GM23338 (cell line): ENCODE measurements at regions not wholly inside any gene's neighbourhood (a gene's known extent, or its start where the extent isn't known, plus 50 kb on each side); places are given as distances from the start of the nearest gene placed in this dataset.

Experiments
- ATAC-seq: fragments of 200-7000 bp; cut with Tn5 transposase; 3 replicates; pipeline ENCODE4 v1.9.1; 2020
- DNase-seq: peaks from one replicate; pipeline ENCODE4 v3.0.0-alpha.2; 2015; ENCODE audit warnings: low spot score
- H2AFZ ChIP-seq: fragments of 200-600 bp; sonication (generic); 2 replicates; pipeline ENCODE4 v1.8.0; 2016; ENCODE audit warnings: antibody characterized with exemption, mild to moderate bottlenecking, moderate library complexity
- H3F3A ChIP-seq: fragments of 200-600 bp; sonication (generic); replicated peaks from 2 replicates; pipeline ENCODE4 v1.8.0; 2017; ENCODE audit warnings: antibody characterized with exemption, mixed run types, low read depth
- H3K27ac ChIP-seq: fragments of 200-600 bp; sonication (generic); 2 replicates; pipeline ENCODE4 v1.6.1; 2016; ENCODE audit warnings: low read depth
- H3K27me3 ChIP-seq: fragments of 200-600 bp; sonication (generic); 2 replicates; pipeline ENCODE4 v1.8.0; 2016; ENCODE audit warnings: mild to moderate bottlenecking, mixed run types, moderate library complexity; ENCODE audit not compliant: insufficient read depth
- H3K36me3 ChIP-seq: fragments of 200-600 bp; sonication (generic); 2 replicates; pipeline ENCODE4 v1.8.0; 2016; ENCODE audit warnings: mild to moderate bottlenecking; ENCODE audit not compliant: insufficient read depth
- H3K4me1 ChIP-seq: fragments of 200-600 bp; sonication (generic); 2 replicates; pipeline ENCODE4 v1.8.0; 2016; ENCODE audit warnings: mild to moderate bottlenecking, moderate library complexity; ENCODE audit not compliant: insufficient read depth
- H3K4me2 ChIP-seq: fragments of 200-600 bp; sonication (generic); 2 replicates; pipeline ENCODE4 v1.7.1; 2017; ENCODE audit warnings: mixed run types
- H3K4me3 ChIP-seq: fragments of 200-600 bp; sonication (generic); 2 replicates; pipeline ENCODE4 v1.6.1; 2016; ENCODE audit warnings: mixed run types
- H3K79me2 ChIP-seq: fragments of 200-600 bp; sonication (generic); replicated peaks from 2 replicates; pipeline ENCODE4 v1.8.0; 2017; ENCODE audit warnings: mild to moderate bottlenecking; ENCODE audit not compliant: insufficient read depth
- H3K9me2 ChIP-seq: fragments of 200-600 bp; sonication (generic); 2 replicates; pipeline ENCODE4 v1.8.0; 2017; ENCODE audit not compliant: insufficient read depth
- H4K20me1 ChIP-seq: fragments of 200-600 bp; sonication (generic); replicated peaks from 2 replicates; pipeline ENCODE4 v1.8.0; 2017; ENCODE audit warnings: mild to moderate bottlenecking; ENCODE audit not compliant: insufficient read depth
- H3K27ac Mint-ChIP-seq: 2 replicates; pipeline ENCODE4 v1.8.0; 2020; ENCODE audit warnings: inconsistent platforms, mild to moderate bottlenecking, moderate library complexity, mixed read lengths
- H3K27me3 Mint-ChIP-seq: 3 replicates; pipeline ENCODE4 v1.8.0; 2022; ENCODE audit warnings: low read depth, mild to moderate bottlenecking, moderate library complexity, mixed read lengths, inconsistent platforms; ENCODE audit not compliant: insufficient read depth, poor library complexity
- H3K36me3 Mint-ChIP-seq: 3 replicates; pipeline ENCODE4 v1.8.0; 2021; ENCODE audit warnings: low read depth, mild to moderate bottlenecking, inconsistent platforms, moderate library complexity, mixed read lengths
- H3K4me1 Mint-ChIP-seq: 3 replicates; pipeline ENCODE4 v1.8.0; 2020; ENCODE audit warnings: mild to moderate bottlenecking, inconsistent platforms, mixed read lengths
- H3K4me3 Mint-ChIP-seq: 3 replicates; pipeline ENCODE4 v1.8.0; 2021; ENCODE audit warnings: moderate library complexity, mild to moderate bottlenecking, inconsistent platforms, mixed read lengths
- H3K9me3 Mint-ChIP-seq: 3 replicates; pipeline ENCODE4 v1.8.0; 2020; ENCODE audit warnings: moderate library complexity, mild to moderate bottlenecking, inconsistent platforms, mixed read lengths
- CREB1 ChIP-seq: fragments of 250-450 bp; sonication (Bioruptor Pico); IDR thresholded peaks from 2 replicates; pipeline ENCODE4 v1.5.0; 2020; ENCODE audit warnings: low read depth, mild to moderate bottlenecking, moderate library complexity
- CTCF ChIP-seq, 2 experiments: fragments of 200-600 bp in 1 of 2; sonication (generic) in 1 of 2; conservative IDR thresholded peaks; 2 replicates each; pipeline versions ENCODE4 v1.5.1 to v1.6.1; 2016 to 2017; ENCODE audit warnings: antibody characterized with exemption in 2 of 2, low read depth in 2 of 2, mild to moderate bottlenecking in 2 of 2, moderate library complexity in 1 of 2
- ETS1 ChIP-seq: IDR thresholded peaks from 2 replicates; pipeline ENCODE4 v1.6.1; 2016; ENCODE audit warnings: antibody characterized with exemption
- EZH2 ChIP-seq: fragments of 200-600 bp; sonication (generic); IDR thresholded peaks from one replicate; pipeline ENCODE4 v1.8.0; 2017; ENCODE audit warnings: antibody characterized with exemption, mild to moderate bottlenecking, low read depth; ENCODE audit not compliant: unreplicated experiment
- EZH2phosphoT487 ChIP-seq: fragments of 200-600 bp; sonication (generic); IDR thresholded peaks from one replicate; pipeline ENCODE4 v1.8.1; 2018; ENCODE audit warnings: antibody characterized with exemption; ENCODE audit not compliant: unreplicated experiment
- JUNB ChIP-seq: IDR thresholded peaks from one replicate; pipeline ENCODE4 v1.6.1; 2016; ENCODE audit warnings: antibody characterized with exemption; ENCODE audit not compliant: unreplicated experiment
- NANOG ChIP-seq: IDR thresholded peaks from 2 replicates; pipeline ENCODE4 v1.6.1; 2016; ENCODE audit warnings: antibody characterized with exemption, borderline replicate concordance
- POLR2AphosphoS5 ChIP-seq: IDR thresholded peaks from 2 replicates; pipeline ENCODE4 v1.6.1; 2016; ENCODE audit warnings: antibody characterized with exemption, low read depth
- REST ChIP-seq: IDR thresholded peaks from one replicate; pipeline ENCODE4 v1.6.1; 2018; ENCODE audit warnings: antibody characterized with exemption; ENCODE audit not compliant: unreplicated experiment
- STAT1 ChIP-seq: IDR thresholded peaks from one replicate; pipeline ENCODE4 v1.6.1; 2016; ENCODE audit warnings: antibody characterized with exemption; ENCODE audit not compliant: unreplicated experiment
- ZNF114 ChIP-seq: fragments of 250-450 bp; sonication (Bioruptor Pico); IDR thresholded peaks from 2 replicates; pipeline ENCODE4 v1.5.0; 2020; ENCODE audit warnings: mild to moderate bottlenecking, moderate library complexity
- ZNF331 ChIP-seq: fragments of 250-450 bp; sonication (Bioruptor Pico); IDR thresholded peaks from 2 replicates; pipeline ENCODE4 v1.5.0; 2020; ENCODE audit warnings: low read depth, mild to moderate bottlenecking, moderate library complexity

- no peak for TF ChIP-seq POLR2AphosphoS5
- TF ChIP-seq ZNF114 (CRISPR knock-in tag), result no peak
- no peak for TF ChIP-seq REST
- TF ChIP-seq STAT1, result no peak
- no peak for TF ChIP-seq JUNB
Observed at GRCh38 chr3:40817017-40817416, 292.3 kb downstream of the ZNF621 start (continued).

GRCh38 chr3:40821315-40821714 lies 296.6 kb downstream of the ZNF621 start:
- Histone ChIP-seq H3K4me1 (no peaks in the 10 kb centered on the region), H2AFZ (no peak overlapping the region), H3K9me2 (peaks cover 11% of the 10 kb centered on the region; the same call in 1 of the 2 replicates), H3F3A (no peaks in the 10 kb centered on the region), H4K20me1 (no peaks in the 10 kb centered on the region), H3K79me2 (no peaks in the 10 kb centered on the region), H3K36me3 (no peaks in the 10 kb centered on the region), H3K27me3 (no peaks in the 10 kb centered on the region), H3K4me3 (no peak overlapping the region), H3K4me2 (no peak overlapping the region), H3K27ac (no peak overlapping the region)
- ATAC-seq (no peak), DNase-seq (no peak)
- Mint-ChIP-seq H3K27ac (no peak overlapping the region), H3K4me3 (no peak overlapping the region), H3K27me3 (no peaks in the 10 kb centered on the region), H3K4me1 (peaks cover 10% of the 10 kb centered on the region), H3K9me3 (peaks cover 5% of the 10 kb centered on the region; the same call in 1 of the 3 replicates), H3K36me3 (no peaks in the 10 kb centered on the region)
- TF ChIP-seq ZNF331 (CRISPR knock-in tag) (no peak), EZH2phosphoT487 (no peak), ETS1 (no peak), JUNB (no peak), CREB1 (CRISPR knock-in tag) (no peak), ZNF114 (CRISPR knock-in tag) (no peak), STAT1 (no peak), NANOG (no peak), CTCF (conservative IDR thresholded peaks at IDR 0.05; ENCODE audit: low read depth in 2 of 2) (no peak), REST (no peak), EZH2 (no peak)
